ENCODE measurements at regions not wholly inside any gene's neighbourhood (a gene's known extent, or its start where the extent isn't known, plus 50 kb on each side); places are given as distances from the start of the nearest gene placed in this dataset.

DNA sequence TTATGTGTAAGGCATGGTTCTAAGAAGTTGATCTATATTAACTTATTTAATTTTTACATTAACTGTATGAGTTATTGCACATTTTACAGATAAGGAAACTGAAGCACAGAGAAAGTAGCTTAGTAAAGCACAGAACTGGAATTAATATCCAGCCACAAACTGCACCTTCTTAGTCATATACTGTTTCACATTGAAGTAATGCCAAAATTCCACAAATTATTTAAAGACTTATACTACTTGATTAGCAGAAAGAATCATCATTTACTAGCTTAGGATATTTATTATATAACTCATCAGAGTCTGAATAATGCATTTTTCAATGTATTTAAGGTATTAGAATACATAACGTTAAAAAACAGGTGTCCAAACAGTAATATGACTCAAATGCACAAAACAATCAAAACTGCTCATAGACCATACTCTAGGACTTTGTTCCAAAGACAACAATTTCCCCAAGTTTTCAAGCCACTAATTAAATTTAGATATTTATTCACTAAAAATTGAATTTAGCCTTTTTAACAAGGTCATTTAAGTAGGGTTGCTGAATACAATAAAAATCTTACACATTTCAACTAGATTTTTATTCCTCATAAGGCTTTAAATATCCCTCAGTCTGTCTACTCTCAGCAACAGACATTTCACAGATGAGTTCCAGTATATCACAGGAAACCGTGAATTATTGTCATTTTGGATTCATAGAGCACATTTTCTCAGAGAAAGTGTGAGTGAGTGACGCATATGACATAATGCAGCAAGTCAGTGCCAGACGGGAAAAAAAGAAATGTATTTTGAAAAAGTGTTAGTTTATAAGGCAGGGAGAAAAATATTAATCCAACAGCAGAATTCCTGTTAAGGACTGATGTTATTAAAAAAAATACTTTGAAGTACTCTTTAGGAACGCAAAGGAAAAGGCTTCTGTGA lies 782.5 kb downstream of the TMTC2 start:
- TF ChIP-seq POLR2AphosphoS5 (IDR thresholded peaks at IDR 0.05; ENCODE audit: borderline replicate concordance, low read depth, low read length) (no peak), EZH2 (IDR thresholded peaks at IDR 0.05) (no peak)
